Lower leg skin (tissue), 4 donors: ENCODE measurements at regions not wholly inside any gene's neighbourhood (a gene's known extent, or its start where the extent isn't known, plus 50 kb on each side); places are given as distances from the start of the nearest gene placed in this dataset.

Experiments
- DNase-seq, 2 donors: peaks; one replicate each; pipeline ENCODE4 v3.0.0-alpha.2; 2019; ENCODE audit warnings: low spot score in 2 of 2
- H3K4me3 ChIP-seq: fragments of 200-600 bp; sonication (generic); 2 replicates; pipeline ENCODE4 v1.5.1; 2017; ENCODE audit warnings: mild to moderate bottlenecking, low read depth; ENCODE audit not compliant: poor library complexity, severe bottlenecking
- CTCF ChIP-seq, 3 donors: fragments of 450-650 bp; IDR thresholded peaks; one replicate each; pipeline ENCODE4 v1.5.1; 2016; ENCODE audit warnings: antibody characterized with exemption in 3 of 3, mild to moderate bottlenecking in 3 of 3, moderate library complexity in 2 of 3
- POLR2A ChIP-seq, 2 donors: fragments of 450-650 bp; IDR thresholded peaks; one replicate each; pipeline ENCODE4 v1.6.1; 2016 to 2017; ENCODE audit warnings: antibody characterized with exemption in 2 of 2, mild to moderate bottlenecking in 1 of 2, moderate library complexity in 1 of 2
- WGBS, 2 donors: methylation state at CpG; one replicate each; pipeline ENCODE4 v1.1.5; 2018; 5-methylcytosine and 5-hydroxymethylcytosine counted together
- intact Hi-C: fragments of 100-400 bp; cut with DNase I; formaldehyde crosslinking; loops from one replicate; pipeline ENCODE4 v1.15.0; 2023; ENCODE audit warnings: low total_unique reads

GRCh38 chr7:18194616-18195015 is 167.0 kb upstream of the PRPS1L1 start:
- no peak for DNase-seq
- TF ChIP-seq POLR2A (IDR thresholded peaks at IDR 0.05) (no peak), CTCF (IDR thresholded peaks at IDR 0.05) (no peak)
- intact Hi-C loops: no loop called here
- no peak overlapping the region for H3K4me3 ChIP-seq

GRCh38 chr7:18196638-18197037 is 169.0 kb upstream of the PRPS1L1 start:
- no peak for DNase-seq
- H3K4me3 ChIP-seq: no peak overlapping the region
- WGBS, 2 donors: 91 to 96% methylated on average over 3 of the region's 3 CpGs
- intact Hi-C loops: no loop called here
- TF ChIP-seq CTCF (IDR thresholded peaks at IDR 0.05): no peak
- no peak for TF ChIP-seq POLR2A (IDR thresholded peaks at IDR 0.05)

GRCh38 chr7:18198868-18199267 is 171.2 kb upstream of the PRPS1L1 start:
- DNase-seq: no peak
- H3K4me3 ChIP-seq: no peak overlapping the region
- 73 to 88% methylated on average over 1 of the region's 1 CpG for WGBS, 2 donors
- intact Hi-C loops: no loop called here
- TF ChIP-seq POLR2A (IDR thresholded peaks at IDR 0.05): no peak
- TF ChIP-seq CTCF (IDR thresholded peaks at IDR 0.05): no peak

GRCh38 chr7:18200266-18200665 is 172.6 kb upstream of the PRPS1L1 start:
- TF ChIP-seq POLR2A (IDR thresholded peaks at IDR 0.05) (no peak), CTCF (IDR thresholded peaks at IDR 0.05) (no peak)
- no peak for DNase-seq
- H3K4me3 ChIP-seq: no peak overlapping the region
- intact Hi-C loops: no loop called here
- 77 to 81% methylated on average over 4 of the region's 4 CpGs for WGBS, 2 donors

- no peak for TF ChIP-seq CTCF (IDR thresholded peaks at IDR 0.05)
- no peak for TF ChIP-seq POLR2A (IDR thresholded peaks at IDR 0.05)
- DNase-seq: no peak
- 68 to 70% methylated on average over 8 of the region's 8 CpGs for WGBS, 2 donors
- H3K4me3 ChIP-seq: no peak overlapping the region
- intact Hi-C loops: no loop called here
Observed at GRCh38 chr7:18200855-18201254, 173.2 kb upstream of the PRPS1L1 start.

GRCh38 chr7:18201350-18201749 is 173.7 kb upstream of the PRPS1L1 start:
- no peak for DNase-seq
- no peak overlapping the region for H3K4me3 ChIP-seq
- intact Hi-C loops: no loop called here
- TF ChIP-seq CTCF (IDR thresholded peaks at IDR 0.05) (no peak), POLR2A (IDR thresholded peaks at IDR 0.05) (no peak)
